ENCODE measurements at regions not wholly inside any gene's neighbourhood (a gene's known extent, or its start where the extent isn't known, plus 50 kb on each side); places are given as distances from the start of the nearest gene placed in this dataset.
A peak's percentile ranks its signal among the peaks of the same experiment; 100 is the strongest.
"Not testable (repeated sequence)": the region's sequence is repeated elsewhere in the genome, so short reads cannot be mapped to it uniquely, and the experiment has no call there.

- ATAC-seq (peak in 3 of 4 donors; percentile 43 to 66 (median 46)), DNase-seq (no peak)
- Histone ChIP-seq H3K9me3 (no peaks in the 10 kb centered on the region), H3K27me3 (peaks cover 0 to 3% (median 0%) of the 10 kb centered on the region in 9 donors), H3K36me3 (no peaks in the 10 kb centered on the region), H3K27ac (no peak overlapping the region), H3K4me3 (no peak overlapping the region), H3K4me1 (peaks cover 0 to 17% (median 2%) of the 10 kb centered on the region in 12 donors)
- no peak for TF ChIP-seq POLR2A (IDR thresholded peaks at IDR 0.05)
- TF ChIP-seq CTCF (IDR thresholded peaks at IDR 0.05): no peak
- 59 to 64% (median 62%) methylated on average over 22 of the region's 22 CpGs for WGBS, 4 donors
- intact Hi-C loops (cut with DNase I): loop anchor here in 1 of 10 donors (10.0 kb wide), 1 partner anchor 71 kb away; no protein-coding TSS in a partner anchor
Measured at GRCh38 chr6:169915769-169916550, 164.5 kb downstream of the ERMARD start.

GRCh38 chr6:169913745-169914144, 162.3 kb downstream of the ERMARD start:
- not testable (repeated sequence) for H3K27me3 ChIP-seq, H3K9me3 ChIP-seq, DNase-seq, H3K4me3 ChIP-seq, H3K27ac ChIP-seq, ATAC-seq, H3K36me3 ChIP-seq
- 94 to 99% (median 97%) methylated on average over 3 of the region's 3 CpGs for WGBS, 4 donors
- intact Hi-C loops (cut with DNase I): loop anchor here in 1 of 10 donors (10.0 kb wide), 1 partner anchor 69 kb away; no protein-coding TSS in a partner anchor
- peaks cover 0 to 17% (median 2%) of the 10 kb centered on the region in 12 donors for H3K4me1 ChIP-seq

- intact Hi-C loops (cut with DNase I): loop anchor here in 1 of 10 donors (10.0 kb wide), 1 partner anchor 68 kb away; no protein-coding TSS in a partner anchor
- no peaks in the 10 kb centered on the region for H3K27me3 ChIP-seq
Measured at GRCh38 chr6:169913096-169913638, 161.7 kb downstream of the ERMARD start.

More at GRCh38 chr6:169913096-169913638, 161.7 kb downstream of the ERMARD start:
- ATAC-seq (no peak), DNase-seq (no peak)
- WGBS, 4 donors: 37 to 68% (median 64%) methylated on average over 4 of the region's 4 CpGs
- Histone ChIP-seq H3K4me3 (no peak overlapping the region), H3K27ac (no peak overlapping the region), H3K36me3 (no peaks in the 10 kb centered on the region), H3K4me1 (peaks cover 0 to 17% (median 2%) of the 10 kb centered on the region in 12 donors), H3K9me3 (no peaks in the 10 kb centered on the region)
- TF ChIP-seq CTCF (IDR thresholded peaks at IDR 0.05) (no peak), POLR2A (IDR thresholded peaks at IDR 0.05) (no peak)
